ENCODE measurements at regions not wholly inside any gene's neighbourhood (a gene's known extent, or its start where the extent isn't known, plus 50 kb on each side); places are given as distances from the start of the nearest gene placed in this dataset.
A peak's percentile ranks its signal among the peaks of the same experiment; 100 is the strongest.

DNA sequence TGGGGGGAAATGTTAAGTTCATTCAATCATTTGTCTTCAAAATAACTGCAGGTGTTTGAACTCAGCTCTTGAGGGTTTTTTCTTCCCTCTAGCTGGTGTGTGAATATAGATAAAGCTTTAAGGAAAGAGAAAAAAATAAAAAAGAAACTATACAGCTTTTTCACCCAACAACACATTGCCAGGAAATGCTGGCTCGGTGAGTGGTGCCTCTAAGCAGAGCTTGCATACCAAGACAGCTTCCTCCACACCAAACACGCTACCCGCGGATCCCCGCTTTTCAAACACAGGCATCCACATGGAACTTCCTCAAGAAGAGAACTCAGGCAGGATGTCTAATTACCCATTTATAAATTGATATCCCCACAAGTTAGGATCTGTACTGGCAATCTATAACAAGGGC lies 69.8 kb upstream of the TANK start:
- peak in 1 of 2 donors; percentile 2 for DNase-seq (ENCODE audit: extremely low read depth in 1 of 2, low read depth in 1 of 2)

DNA sequence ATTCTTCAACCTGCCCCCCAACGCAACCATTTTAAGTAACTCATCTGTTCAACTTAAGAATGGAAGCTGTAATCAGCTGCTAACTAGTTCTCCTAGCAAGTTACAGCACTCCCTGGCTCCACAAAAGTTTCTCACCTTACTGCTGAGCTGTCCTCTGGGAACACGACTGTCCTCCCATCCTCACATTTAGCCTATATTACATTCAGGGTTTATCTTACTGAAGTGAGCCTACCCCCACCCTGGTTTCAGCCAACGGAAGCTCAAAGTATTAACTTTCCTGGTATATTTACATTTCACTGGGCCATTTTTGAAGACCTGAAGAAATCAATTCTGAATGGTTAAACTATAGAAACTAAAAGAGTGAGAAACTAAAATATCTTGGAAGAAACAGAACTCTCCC lies 64.9 kb upstream of the TANK start:
- DNase-seq (ENCODE audit: extremely low read depth in 1 of 2, low read depth in 1 of 2), result no peak

DNA sequence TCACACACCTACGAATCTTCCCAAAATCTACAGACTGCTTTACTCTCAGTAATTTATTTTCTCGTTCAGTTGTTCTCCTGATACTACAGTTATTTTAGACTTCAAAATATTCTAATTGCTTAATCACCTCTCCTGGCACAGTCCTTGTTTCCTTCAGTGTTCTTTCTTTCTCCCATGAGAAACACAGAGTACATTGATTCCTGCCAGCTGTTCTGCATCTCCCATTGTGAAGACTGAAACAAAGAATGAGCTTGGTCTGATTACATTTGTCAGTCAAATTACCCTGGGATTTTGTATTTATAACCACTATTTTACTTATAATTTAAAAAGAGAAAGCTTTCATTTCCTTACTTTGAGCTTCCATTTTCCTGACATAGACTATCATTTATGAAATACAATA lies 63.9 kb upstream of the TANK start:
- DNase-seq (ENCODE audit: extremely low read depth in 1 of 2, low read depth in 1 of 2), result no peak

DNA sequence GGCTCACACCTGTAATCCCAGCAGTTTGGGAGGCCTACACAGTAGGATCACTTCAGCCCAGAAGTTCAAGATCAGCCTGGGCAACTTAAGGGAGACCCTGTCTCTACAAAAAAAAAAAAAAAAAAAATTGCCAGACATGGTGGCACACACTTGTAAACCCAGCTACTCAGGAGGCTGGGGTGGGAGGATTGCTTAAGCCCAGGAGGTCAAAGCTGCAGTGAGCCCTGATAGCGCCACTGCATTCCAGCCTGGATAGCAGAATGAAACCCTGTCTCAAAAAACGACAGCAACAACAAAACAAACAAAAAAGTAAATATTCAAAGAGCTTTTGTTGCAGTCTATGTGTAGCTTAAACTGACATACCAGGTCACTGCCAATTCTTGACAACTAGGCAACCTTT lies 63.1 kb upstream of the TANK start:
- no peak for DNase-seq (ENCODE audit: extremely low read depth in 1 of 2, low read depth in 1 of 2)

DNA sequence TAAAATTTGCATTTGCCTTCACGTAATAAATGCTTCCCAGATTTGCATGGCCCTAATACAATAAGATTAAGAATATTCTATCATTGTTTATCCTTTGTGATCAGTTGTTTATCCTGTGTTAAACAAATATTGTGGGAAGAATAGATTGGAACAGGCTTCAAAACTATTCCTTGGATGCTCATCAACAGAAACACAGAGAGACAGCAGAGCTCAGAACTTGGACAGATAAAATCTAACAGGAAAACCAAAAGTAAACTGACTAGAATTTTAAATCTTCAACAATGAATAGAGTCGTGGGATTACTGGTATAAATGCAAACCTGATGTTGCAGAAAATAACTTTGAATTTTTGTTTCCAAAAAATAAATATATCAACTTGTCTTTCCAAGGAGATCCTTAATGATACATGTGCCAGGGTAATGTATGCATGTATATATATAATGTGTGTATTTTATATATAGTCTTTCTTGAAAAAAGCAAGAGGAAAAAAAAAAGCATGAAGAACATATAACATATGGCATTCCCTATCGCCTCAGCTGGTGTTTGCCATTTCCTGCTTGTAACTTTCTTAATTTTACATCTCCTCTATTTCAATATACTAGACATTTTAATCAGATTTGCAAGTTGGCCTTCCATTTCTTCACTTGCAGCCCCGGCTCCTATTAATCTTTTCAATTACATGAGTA lies 59.9 kb upstream of the TANK start:
- DNase-seq (ENCODE audit: extremely low read depth in 1 of 2, low read depth in 1 of 2), result no peak

DNA sequence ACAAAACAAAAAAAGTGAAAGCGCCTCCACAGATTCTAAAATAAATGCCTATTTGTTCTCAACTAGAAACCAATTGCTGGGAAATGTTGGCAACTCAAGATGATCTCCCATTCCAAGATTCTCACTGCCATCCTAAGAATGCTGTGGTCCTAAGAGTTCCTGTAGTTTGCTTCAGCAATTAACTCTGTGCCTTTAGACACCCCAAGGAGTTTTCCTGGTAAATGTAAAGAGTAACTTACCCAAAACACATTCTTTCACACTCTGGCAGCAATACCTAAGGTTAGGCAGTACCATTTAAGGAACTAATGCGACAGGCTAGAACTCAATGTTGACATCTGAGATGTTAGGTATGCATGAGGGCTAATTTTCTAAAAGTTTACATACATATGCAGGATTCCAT lies 58.8 kb upstream of the TANK start:
- DNase-seq (ENCODE audit: extremely low read depth in 1 of 2, low read depth in 1 of 2), result no peak

DNA sequence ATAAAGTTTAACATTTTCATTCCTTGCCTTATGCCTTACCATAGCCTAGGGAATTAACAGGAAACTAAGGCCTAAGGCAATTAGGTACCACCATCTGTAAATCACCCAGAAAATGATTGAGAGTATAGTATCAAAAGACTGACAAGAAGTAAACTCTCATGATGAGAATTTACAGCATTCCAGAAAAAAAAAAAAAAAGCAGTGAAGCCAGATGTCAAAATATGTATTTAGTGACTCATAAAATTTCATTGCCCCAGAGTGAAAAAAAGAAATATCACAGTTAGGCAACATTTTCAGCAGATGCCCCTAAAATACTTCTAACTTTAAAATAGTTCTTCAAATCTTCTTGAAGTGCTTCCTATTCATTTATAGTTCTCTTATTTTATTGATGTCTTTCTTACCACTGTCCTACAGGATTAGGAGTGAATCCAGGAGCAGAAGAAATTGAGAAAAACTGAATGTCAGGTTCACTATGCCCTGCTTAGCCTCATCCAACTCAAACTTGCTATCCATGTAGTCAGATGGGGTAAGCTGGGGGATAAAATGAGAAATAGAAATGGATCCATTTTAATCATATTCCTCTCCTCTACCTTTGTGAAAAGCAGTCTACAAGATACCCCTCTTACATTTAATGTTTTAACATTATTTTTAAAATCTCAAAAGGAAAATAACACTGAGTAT lies 57.3 kb upstream of the TANK start:
- no peak for DNase-seq (ENCODE audit: extremely low read depth in 1 of 2, low read depth in 1 of 2)

DNA sequence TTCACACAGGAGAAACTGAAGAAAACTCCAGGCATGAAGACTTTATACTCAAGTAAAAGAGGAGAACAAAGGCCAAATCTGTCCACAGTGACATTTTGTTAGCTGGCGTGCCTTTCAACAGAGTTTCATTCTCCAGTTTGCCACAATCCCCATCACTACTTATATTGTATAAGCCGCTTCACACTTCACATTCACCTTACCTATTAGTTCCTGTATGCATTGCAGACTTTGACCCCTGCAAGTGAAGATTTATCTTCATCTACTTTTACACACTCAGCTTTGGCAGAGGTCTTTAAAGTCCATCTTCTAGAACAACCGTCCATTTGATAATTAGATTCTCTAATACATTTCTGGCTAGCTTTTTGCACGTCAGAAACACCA lies 56.8 kb upstream of the TANK start:
- DNase-seq (ENCODE audit: extremely low read depth in 1 of 2, low read depth in 1 of 2), result no peak

DNA sequence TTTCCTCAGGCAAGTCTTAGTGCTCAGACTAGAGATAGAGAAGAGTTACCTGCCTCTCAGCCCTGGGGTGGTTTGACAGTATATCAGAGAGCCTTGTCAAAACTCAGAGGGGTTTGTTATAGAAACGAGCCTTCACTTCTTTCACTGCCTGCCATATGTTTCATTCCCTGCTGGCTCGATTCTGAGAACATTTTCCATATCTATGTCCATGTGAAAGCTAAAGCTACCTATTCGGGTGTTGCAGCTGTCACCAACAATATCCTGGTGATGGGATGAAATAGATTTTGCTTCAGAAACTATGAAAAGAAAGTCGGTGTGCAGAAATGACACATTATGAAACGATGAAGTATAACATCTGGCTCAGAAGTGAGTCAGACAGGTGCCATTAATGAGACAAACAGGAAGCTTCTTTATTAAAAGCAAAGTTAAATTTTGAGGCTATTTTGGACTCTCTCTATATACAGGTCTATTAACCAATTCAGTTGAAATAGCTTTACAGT lies 56.1 kb upstream of the TANK start:
- DNase-seq (ENCODE audit: extremely low read depth in 1 of 2, low read depth in 1 of 2), result no peak

DNA sequence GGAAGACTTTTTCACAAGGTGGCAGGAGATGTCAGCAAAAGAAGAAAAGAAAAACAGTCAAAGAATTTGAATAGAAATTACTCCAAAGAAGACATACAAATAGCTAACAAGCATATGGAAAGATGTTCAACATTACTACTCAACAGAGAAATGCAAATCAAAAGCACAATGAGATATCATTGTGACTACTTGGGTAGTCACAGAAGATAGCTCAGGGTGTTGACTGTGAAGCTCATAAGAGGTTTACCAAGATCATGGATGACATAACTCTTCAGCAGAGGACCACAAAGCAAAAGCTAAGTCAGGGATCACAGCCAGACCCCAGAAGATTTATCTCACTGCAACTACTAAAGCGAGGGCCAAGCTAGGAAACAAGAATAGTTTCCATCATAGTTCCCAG lies 53.0 kb upstream of the TANK start:
- no peak for DNase-seq (ENCODE audit: extremely low read depth in 1 of 2, low read depth in 1 of 2)
